K562 (cell line): ENCODE measurements at regions not wholly inside any gene's neighbourhood (a gene's known extent, or its start where the extent isn't known, plus 50 kb on each side); places are given as distances from the start of the nearest gene placed in this dataset.

Experiments
- ATAC-seq: fragments of 200-7000 bp; cut with Tn5 transposase; 3 replicates; pipeline ENCODE4 v1.9.1; 2020; ENCODE audit warnings: moderate library complexity
- BruUV-seq: library from RNA; stranded (reverse); fragments of 400-500 nt; replicated peaks from 2 replicates; lab custom pipeline; 2021; lab: Mats Ljungman, UMichigan
- CTCF ChIA-PET: fragments of 300-600 bp; formaldehyde crosslinking; extraction: SDS; loops from one replicate; lab custom pipeline; 2021; ENCODE audit warnings: low intra/inter-chr PET ratio; lab: Yijun Ruan, JAX
- POLR2A ChIA-PET: fragments of 300-600, 350-650 bp; sonication (Branson Sonifier 250); formaldehyde crosslinking; extraction: SDS; loops from one replicate; lab custom pipeline; 2021; ENCODE audit warnings: antibody characterized with exemption, inconsistent platforms; lab: Yijun Ruan, JAX
- DNase-seq, 4 experiments: peaks; one replicate each; pipeline versions ENCODE4 v3.0.0 to v3.0.0-alpha.2; 2011 to 2018; ENCODE audit warnings: low spot score in 3 of 4, mixed read lengths in 3 of 4; ENCODE audit errors: extremely low read depth in 1 of 4
- FAIRE-seq: peaks from 2 replicates; lab custom pipeline; 2011; peaks lifted over from hg19 to GRCh38; lab: Jason Lieb, UNC
- H2AFZ ChIP-seq: 2 replicates; pipeline ENCODE4 v1.6.0; 2011; ENCODE audit warnings: low read depth, low read length, control low read depth, inconsistent platforms
- H3K27ac ChIP-seq: fragments of 200-600 bp; 3 replicates; pipeline ENCODE4 v1.8.0; 2011; ENCODE audit warnings: low read depth, mild to moderate bottlenecking, control low read depth, inconsistent platforms, low read length, moderate library complexity, mixed read lengths; ENCODE audit errors: extremely low read depth
- H3K27me3 ChIP-seq, 2 experiments: fragments of 300-600 bp in 1 of 2; 2 replicates in 1 of 2; 3 replicates in 1 of 2; pipeline versions ENCODE4 v1.6.0 to v1.8.0; 2011; ENCODE audit warnings: inconsistent platforms in 2 of 2, low read length in 2 of 2, mild to moderate bottlenecking in 1 of 2, mixed read lengths in 1 of 2, moderate library complexity in 1 of 2; ENCODE audit not compliant: control insufficient read depth in 2 of 2, insufficient read depth in 2 of 2
- H3K36me3 ChIP-seq: fragments of 300-600 bp; 3 replicates; pipeline ENCODE4 v1.8.0; 2011; ENCODE audit warnings: mild to moderate bottlenecking, low read length, inconsistent platforms; ENCODE audit not compliant: control insufficient read depth, insufficient read depth
- H3K4me1 ChIP-seq, 2 experiments: fragments of 200-600 bp in 1 of 2; replicated peaks in 1 of 2; 2 replicates in 1 of 2; 3 replicates in 1 of 2; pipeline versions ENCODE4 v1.5.1 to v1.8.0; 2011; ENCODE audit warnings: inconsistent platforms in 2 of 2, low read length in 2 of 2, mild to moderate bottlenecking in 1 of 2, mixed read lengths in 1 of 2, moderate library complexity in 1 of 2; ENCODE audit not compliant: control insufficient read depth in 2 of 2, insufficient read depth in 2 of 2
- H3K4me2 ChIP-seq: 2 replicates; pipeline ENCODE4 v1.6.1; 2011; ENCODE audit warnings: low read length, control low read depth, inconsistent platforms, mixed read lengths; ENCODE audit not compliant: insufficient read depth
- H3K4me3 ChIP-seq: fragments of 200-600 bp; sonication (generic), shearing (Covaris generic); 2 replicates; pipeline ENCODE4 v1.5.1; 2016; ENCODE audit warnings: control low read depth, inconsistent platforms
- H3K79me2 ChIP-seq: fragments of 200-600 bp; 3 replicates; pipeline ENCODE4 v1.8.0; 2011; ENCODE audit warnings: low read length, inconsistent platforms; ENCODE audit not compliant: control insufficient read depth, insufficient read depth
- H3K9ac ChIP-seq, 2 experiments: 2 replicates each; pipeline versions ENCODE4 v1.6.0 to v1.6.1; 2011; ENCODE audit warnings: low read depth in 2 of 2, low read length in 2 of 2, control low read depth in 1 of 2, inconsistent platforms in 1 of 2, mild to moderate bottlenecking in 1 of 2, mixed read lengths in 1 of 2; ENCODE audit not compliant: insufficient read depth in 1 of 2
- H3K9me1 ChIP-seq: one replicate; pipeline ENCODE4 v1.6.0; 2011; ENCODE audit warnings: inconsistent platforms, mild to moderate bottlenecking, low read length, moderate library complexity; ENCODE audit not compliant: control insufficient read depth, insufficient read depth
- H3K9me3 ChIP-seq: replicated peaks from 2 replicates; pipeline ENCODE4 v1.5.1; 2011; ENCODE audit warnings: low read depth, low read length, inconsistent platforms; ENCODE audit not compliant: control insufficient read depth, insufficient read depth
- H4K20me1 ChIP-seq: replicated peaks from 2 replicates; pipeline ENCODE4 v1.6.1; 2011; ENCODE audit warnings: low read length, inconsistent platforms, mixed read lengths; ENCODE audit not compliant: control insufficient read depth, insufficient read depth
- CREB5 ChIP-seq: fragments of 250-450 bp; sonication (Bioruptor Pico); IDR thresholded peaks from 2 replicates; pipeline ENCODE4 v1.5.0; 2020; ENCODE audit warnings: mild to moderate bottlenecking
- DMBX1 ChIP-seq: fragments of 250-450 bp; sonication (Bioruptor Pico); IDR thresholded peaks from 2 replicates; pipeline ENCODE4 v1.8.0; 2022; ENCODE audit warnings: inconsistent platforms, mild to moderate bottlenecking, moderate library complexity, borderline replicate concordance
- HBP1 ChIP-seq: fragments of 450-650 bp; formaldehyde crosslinking; IDR thresholded peaks from 2 replicates; pipeline ENCODE4 v1.4.0; 2022; ENCODE audit warnings: missing genetic modification characterization
- HOXB6 ChIP-seq: fragments of 250-450 bp; sonication (Bioruptor Pico); IDR thresholded peaks from 2 replicates; pipeline ENCODE4 v1.5.1; 2022; ENCODE audit warnings: mild to moderate bottlenecking, borderline replicate concordance
- KLF13 ChIP-seq: fragments of 450-650 bp; IDR thresholded peaks from 2 replicates; pipeline ENCODE4 v1.6.1; 2016; ENCODE audit warnings: missing genetic modification characterization, low read depth, mild to moderate bottlenecking, missing compliant biosample characterization, moderate library complexity, borderline replicate concordance
- MLLT1 ChIP-seq, 2 experiments: fragments of 450-650 bp; IDR thresholded peaks; 2 replicates each; pipeline ENCODE4 v1.6.1; 2016
- PHB2 ChIP-seq: fragments of 450-650 bp; IDR thresholded peaks from 2 replicates; pipeline ENCODE4 v1.6.1; 2017; ENCODE audit warnings: low read depth
- PHF20 ChIP-seq: fragments of 450-650 bp; IDR thresholded peaks from 2 replicates; pipeline ENCODE4 v1.6.1; 2018; ENCODE audit not compliant: partially characterized antibody
- RBM14 ChIP-seq: fragments of 200-400 bp; formaldehyde crosslinking; IDR thresholded peaks from 2 replicates; pipeline ENCODE4 v1.6.1; 2018; ENCODE audit warnings: low read depth, mild to moderate bottlenecking, low read length, moderate library complexity, borderline replicate concordance; ENCODE audit not compliant: insufficient read depth
- RBM25 ChIP-seq: fragments of 200-400 bp; formaldehyde crosslinking; IDR thresholded peaks from 2 replicates; pipeline ENCODE4 v1.6.1; 2018; ENCODE audit warnings: low read length, low read depth, moderate library complexity; ENCODE audit not compliant: severe bottlenecking
- TRIM24 ChIP-seq, 2 experiments: fragments of 450-650 bp; IDR thresholded peaks; 2 replicates each; pipeline ENCODE4 v1.6.1; 2016
- YBX1 ChIP-seq: fragments of 450-650 bp; IDR thresholded peaks from 2 replicates; pipeline ENCODE4 v1.7.1; 2016; ENCODE audit warnings: mild to moderate bottlenecking
- ZC3H4 ChIP-seq: sonication (generic); formaldehyde crosslinking; IDR thresholded peaks from 2 replicates; pipeline ENCODE4 v1.9.0; 2021; ENCODE audit warnings: missing genetic modification reagents, borderline replicate concordance
- ZFP30 ChIP-seq: fragments of 250-450 bp; sonication (Bioruptor Pico); IDR thresholded peaks from 2 replicates; pipeline ENCODE4 v1.8.0; 2022; ENCODE audit warnings: moderate library complexity, mild to moderate bottlenecking, inconsistent platforms, borderline replicate concordance
- ZNF280B ChIP-seq: fragments of 250-450 bp; sonication (Bioruptor Pico); IDR thresholded peaks from 2 replicates; pipeline ENCODE4 v1.5.1; 2021; ENCODE audit warnings: mild to moderate bottlenecking
- ZNF57 ChIP-seq: fragments of 450-650 bp; formaldehyde crosslinking; IDR thresholded peaks from 2 replicates; pipeline ENCODE4 v1.4.0; 2020; ENCODE audit warnings: mild to moderate bottlenecking, moderate library complexity
- WGBS: fragments of 100-300 bp; shearing (Covaris generic); methylation state at CpG from one replicate; pipeline ENCODE4 v1.1.6; 2016; ENCODE audit warnings: low coverage, mixed read lengths; ENCODE audit not compliant: insufficient coverage; ENCODE audit errors: missing lambda C conversion rate; 5-methylcytosine and 5-hydroxymethylcytosine counted together
- in situ Hi-C: fragments of 300-500 bp; cut with MboI; formaldehyde crosslinking; loops from 4 replicates; pipeline ENCODE4 v1.15.0; 2018; ENCODE audit warnings: inconsistent platforms, mixed read lengths
- intact Hi-C: fragments of 100-400 bp; cut with micrococcal nuclease; formaldehyde crosslinking; loops from 2 replicates; pipeline ENCODE4 v1.14.2; 2022

GRCh38 chr4:137067735-137068134 is 464.6 kb downstream of the PCDH18 start:
- intact Hi-C loops, result no loop called here
- H3K27ac ChIP-seq, result no peak overlapping the region
- no peaks in the 10 kb centered on the region for H3K79me2 ChIP-seq
- ChIA-PET CTCF (no interaction called here), POLR2A (no interaction called here)
- no peaks in the 10 kb centered on the region for H3K36me3 ChIP-seq
- TF ChIP-seq RBM14 (no peak), HBP1 (no peak), ZFP30 (CRISPR knock-in tag) (no peak), ZNF57 (CRISPR knock-in tag) (no peak), MLLT1 (IDR thresholded peaks at IDR 0.05) (no peak), TRIM24 (IDR thresholded peaks at IDR 0.05) (no peak), KLF13 (tag) (no peak), CREB5 (CRISPR knock-in tag) (no peak), ZNF280B (CRISPR knock-in tag) (no peak), PHF20 (no peak), PHB2 (no peak), YBX1 (no peak), RBM25 (no peak), DMBX1 (CRISPR knock-in tag) (no peak), HOXB6 (no peak), ZC3H4 (CRISPR knock-in tag) (no peak)
- H3K4me1 ChIP-seq, result no peaks in the 10 kb centered on the region
- no peak overlapping the region for H3K9ac ChIP-seq
- no TSS peak for BruUV-seq
- no peak for FAIRE-seq
- in situ Hi-C loops, result no loop called here
- no peaks in the 10 kb centered on the region for H3K9me1 ChIP-seq
- no peak overlapping the region for H3K4me2 ChIP-seq
- no peaks in the 10 kb centered on the region for H4K20me1 ChIP-seq
- no peaks in the 10 kb centered on the region for H3K27me3 ChIP-seq
- no peak overlapping the region for H2AFZ ChIP-seq
- no peak for DNase-seq
- 0% methylated on average over 1 of the region's 1 CpG for WGBS
- H3K9me3 ChIP-seq, result no peaks in the 10 kb centered on the region
- H3K4me3 ChIP-seq, result no peak overlapping the region
- ATAC-seq, result no peak
